ENCODE measurements at regions not wholly inside any gene's neighbourhood (a gene's known extent, or its start where the extent isn't known, plus 50 kb on each side); places are given as distances from the start of the nearest gene placed in this dataset.

DNA sequence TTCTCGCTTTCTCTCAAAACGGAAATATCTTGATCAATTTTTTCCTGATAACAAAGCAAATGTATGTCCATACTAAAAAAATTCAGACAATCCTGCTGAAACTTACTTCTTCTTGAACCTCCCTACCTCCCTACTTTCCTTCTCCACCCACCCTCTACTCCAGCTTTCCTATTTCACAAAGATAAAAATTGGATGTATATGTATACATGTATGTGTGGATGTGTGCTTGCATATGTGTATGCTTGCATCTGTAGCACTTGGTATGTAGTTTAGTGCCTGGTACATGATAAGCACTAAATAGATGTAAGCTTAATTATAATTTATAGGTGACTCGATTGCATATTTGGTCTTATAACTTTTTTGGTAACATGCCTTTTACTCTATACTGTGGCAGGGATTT lies 167.5 kb upstream of the ITGA4 start:
- Histone ChIP-seq H3K27ac (no peak overlapping the region), H3K4me1 (no peaks in the 10 kb centered on the region), H3K4me3 (no peak overlapping the region), H3K36me3 (no peaks in the 10 kb centered on the region), H3K9me3 (no peaks in the 10 kb centered on the region), H3K27me3 (peaks cover 0 to 3% (median 0%) of the 10 kb centered on the region in 4 donors)
- no peak for FAIRE-seq
- intact Hi-C loops (cut with DNase I) = no loop called here
- no peak for DNase-seq
- TF ChIP-seq, protein P1, sequence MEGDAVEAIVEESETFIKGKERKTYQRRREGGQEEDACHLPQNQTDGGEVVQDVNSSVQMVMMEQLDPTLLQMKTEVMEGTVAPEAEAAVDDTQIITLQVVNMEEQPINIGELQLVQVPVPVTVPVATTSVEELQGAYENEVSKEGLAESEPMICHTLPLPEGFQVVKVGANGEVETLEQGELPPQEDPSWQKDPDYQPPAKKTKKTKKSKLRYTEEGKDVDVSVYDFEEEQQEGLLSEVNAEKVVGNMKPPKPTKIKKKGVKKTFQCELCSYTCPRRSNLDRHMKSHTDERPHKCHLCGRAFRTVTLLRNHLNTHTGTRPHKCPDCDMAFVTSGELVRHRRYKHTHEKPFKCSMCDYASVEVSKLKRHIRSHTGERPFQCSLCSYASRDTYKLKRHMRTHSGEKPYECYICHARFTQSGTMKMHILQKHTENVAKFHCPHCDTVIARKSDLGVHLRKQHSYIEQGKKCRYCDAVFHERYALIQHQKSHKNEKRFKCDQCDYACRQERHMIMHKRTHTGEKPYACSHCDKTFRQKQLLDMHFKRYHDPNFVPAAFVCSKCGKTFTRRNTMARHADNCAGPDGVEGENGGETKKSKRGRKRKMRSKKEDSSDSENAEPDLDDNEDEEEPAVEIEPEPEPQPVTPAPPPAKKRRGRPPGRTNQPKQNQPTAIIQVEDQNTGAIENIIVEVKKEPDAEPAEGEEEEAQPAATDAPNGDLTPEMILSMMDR (IDR thresholded peaks at IDR 0.05) = no peak
- ATAC-seq = no peak
- 72 to 89% methylated on average over 3 of the region's 3 CpGs for WGBS, 2 donors

DNA sequence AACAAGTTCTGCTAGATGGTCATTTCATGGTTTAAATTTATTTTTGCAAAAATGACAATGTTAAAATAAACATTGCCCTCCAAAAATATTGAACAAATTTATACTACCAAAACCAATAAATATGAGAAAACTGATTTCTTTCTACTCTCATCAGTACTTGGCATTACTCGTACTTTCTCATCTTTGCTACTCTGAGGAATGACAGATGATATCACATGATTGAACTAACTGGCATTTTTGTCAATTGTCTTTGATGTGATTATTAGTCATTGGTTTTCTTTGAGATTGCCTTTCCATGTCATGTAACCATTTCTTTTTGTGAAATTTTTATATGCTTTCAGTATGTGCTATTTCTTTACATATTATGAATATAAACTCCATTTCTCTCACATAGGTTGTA lies 167.0 kb upstream of the ITGA4 start:
- intact Hi-C loops (cut with DNase I) = no loop called here
- Histone ChIP-seq H3K27ac (no peak overlapping the region), H3K9me3 (no peaks in the 10 kb centered on the region), H3K4me1 (no peaks in the 10 kb centered on the region), H3K27me3 (peaks cover 0 to 3% (median 0%) of the 10 kb centered on the region in 4 donors), H3K4me3 (no peak overlapping the region), H3K36me3 (no peaks in the 10 kb centered on the region)
- no peak for DNase-seq
- TF ChIP-seq, protein P1 (IDR thresholded peaks at IDR 0.05) = no peak
- ATAC-seq = no peak
- 48 to 78% methylated on average over 1 of the region's 1 CpG for WGBS, 2 donors
- FAIRE-seq = no peak

DNA sequence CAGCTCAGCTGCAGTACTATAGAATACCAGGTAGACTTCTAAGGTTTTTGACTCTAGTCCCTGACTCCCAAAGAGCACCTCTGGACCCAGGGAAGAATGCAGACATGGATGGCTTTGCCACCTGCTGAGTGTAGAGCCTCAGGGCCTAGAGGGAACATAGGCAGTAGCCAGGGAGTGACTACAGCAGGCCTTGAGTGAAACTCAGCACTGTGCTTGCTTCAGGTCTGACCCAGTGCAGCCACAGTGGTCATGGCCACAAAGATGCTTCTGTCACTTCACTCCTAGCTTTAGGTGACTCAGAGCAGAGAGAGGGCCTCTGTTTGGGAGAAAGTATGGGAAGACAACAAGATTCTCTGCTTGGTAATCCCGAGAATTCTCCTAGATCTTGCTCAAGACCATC lies 162.2 kb upstream of the ITGA4 start:
- WGBS, 2 donors = 41 to 64% methylated on average over 1 of the region's 1 CpG
- no peak for DNase-seq
- Histone ChIP-seq H3K4me1 (no peaks in the 10 kb centered on the region), H3K9me3 (no peaks in the 10 kb centered on the region), H3K27me3 (peaks cover 0 to 3% (median 0%) of the 10 kb centered on the region in 4 donors), H3K27ac (no peak overlapping the region), H3K4me3 (no peak overlapping the region), H3K36me3 (no peaks in the 10 kb centered on the region)
- intact Hi-C loops (cut with DNase I) = no loop called here
- TF ChIP-seq, protein P1 (IDR thresholded peaks at IDR 0.05) = no peak
- no peak for ATAC-seq
- FAIRE-seq = no peak

DNA sequence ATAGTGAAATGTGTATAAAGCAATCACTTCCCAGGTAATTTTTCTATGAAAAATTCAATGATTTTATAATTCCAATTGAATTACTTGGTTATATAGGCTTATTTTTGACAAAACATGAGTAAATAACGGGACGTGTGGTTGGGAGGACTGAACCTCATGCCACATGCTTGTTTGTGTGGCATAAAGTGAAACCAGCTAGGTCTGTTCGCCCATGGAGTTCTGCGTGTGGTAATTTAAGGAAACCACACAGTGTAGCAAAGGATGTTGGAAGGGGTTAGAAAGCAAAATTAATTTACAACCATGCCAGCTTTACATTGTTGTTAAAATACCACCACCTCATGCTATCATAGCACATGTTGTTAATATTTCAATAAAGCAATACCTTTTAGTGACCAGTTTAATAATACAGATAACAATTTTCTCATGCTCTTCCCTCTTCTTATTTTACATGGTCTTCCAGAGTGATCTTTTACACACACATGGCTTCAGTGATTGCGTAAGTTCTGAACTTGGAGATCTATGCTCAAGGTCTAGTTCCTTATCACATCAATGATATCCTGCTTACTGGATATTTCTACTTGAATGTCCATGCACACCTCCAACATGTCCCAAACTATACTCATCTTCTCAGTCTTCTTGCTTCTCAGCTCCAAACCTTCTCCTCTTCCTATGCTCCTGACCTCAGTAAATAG lies 156.4 kb upstream of the ITGA4 start:
- ATAC-seq = no peak
- no peak for FAIRE-seq

More for the DNA sequence above, 156.4 kb upstream of the ITGA4 start:
- Histone ChIP-seq H3K4me3 (no peak overlapping the region), H3K4me1 (no peaks in the 10 kb centered on the region), H3K27me3 (no peaks in the 10 kb centered on the region), H3K27ac (no peak overlapping the region), H3K36me3 (no peaks in the 10 kb centered on the region), H3K9me3 (no peaks in the 10 kb centered on the region)
- DNase-seq = no peak
- WGBS, 2 donors = 77 to 92% methylated on average over 5 of the region's 5 CpGs
- TF ChIP-seq, protein P1 (IDR thresholded peaks at IDR 0.05) = no peak
- intact Hi-C loops (cut with DNase I) = no loop called here
